ENCODE measurements at regions not wholly inside any gene's neighbourhood (a gene's known extent, or its start where the extent isn't known, plus 50 kb on each side); places are given as distances from the start of the nearest gene placed in this dataset.

DNA sequence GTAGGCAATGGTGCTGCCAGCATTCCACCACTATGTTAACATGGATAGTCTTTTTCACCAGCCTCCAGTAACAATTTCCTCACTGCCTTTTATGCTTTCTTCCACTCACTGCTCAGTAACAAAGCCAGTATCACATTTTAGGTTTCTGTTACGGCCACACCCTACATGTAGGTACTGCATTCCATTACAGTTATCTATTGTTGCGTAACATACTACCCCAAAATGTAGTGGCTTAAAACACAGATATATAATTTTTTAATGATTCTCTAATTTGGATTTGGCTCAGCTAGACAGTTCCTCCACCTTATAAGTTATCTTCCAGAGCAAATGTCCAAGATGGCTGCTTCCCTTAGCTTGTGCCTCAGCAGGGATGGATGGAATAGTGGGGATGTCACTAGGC, 498.7 kb upstream of the ACVR2A start:
- H3K4me3 Mint-ChIP-seq = no peak overlapping the region
- Histone ChIP-seq H2BK20ac (ENCODE audit: low read depth, low read length, poor library complexity, severe bottlenecking) (no peak overlapping the region), H3K14ac (ENCODE audit: insufficient read depth, low read length) (no peak overlapping the region), H3K9me3 (ENCODE audit: control insufficient read depth, low read depth, low read length) (no peaks in the 10 kb centered on the region), H3K79me1 (ENCODE audit: insufficient read depth, low read depth, low read length, poor library complexity, severe bottlenecking) (no peaks in the 10 kb centered on the region), H2AK5ac (ENCODE audit: insufficient read length, low read length) (no peak overlapping the region), H3K9ac (ENCODE audit: extremely low read depth, insufficient read length, low read length) (no peak overlapping the region), H3K56ac (ENCODE audit: insufficient read length, low read depth, low read length) (no peak overlapping the region), H3K18ac (ENCODE audit: insufficient read length, low read depth, low read length) (no peak overlapping the region), H3T11ph (ENCODE audit: low read length) (no peak overlapping the region), H3K23ac (ENCODE audit: insufficient read length, low read depth, low read length) (no peak overlapping the region), H4K8ac (replicated peaks; ENCODE audit: insufficient read length, low read depth, low read length) (no peak overlapping the region), H3K27ac (ENCODE audit: insufficient read length, low read depth, low read length) (no peak overlapping the region), H3K4me2 (ENCODE audit: insufficient read depth, insufficient read length, low read length) (no peak overlapping the region), H4K5ac (ENCODE audit: insufficient read length, low read depth, low read length) (no peak overlapping the region), H3K27me3 (ENCODE audit: insufficient read depth, low read length) (no peaks in the 10 kb centered on the region), H3K23me2 (ENCODE audit: insufficient read length, low read depth, low read length, poor library complexity, severe bottlenecking) (no peaks in the 10 kb centered on the region), H2BK12ac (ENCODE audit: insufficient read length, low read depth, low read length) (no peak overlapping the region), H3K79me2 (ENCODE audit: insufficient read depth, low read length) (no peaks in the 10 kb centered on the region), H2BK15ac (ENCODE audit: low read depth, low read length) (no peak overlapping the region), H2AFZ (ENCODE audit: low read length) (no peak overlapping the region), H3K4ac (ENCODE audit: low read depth, low read length) (no peak overlapping the region), H3K4me1 (ENCODE audit: insufficient read depth, low read length) (no peaks in the 10 kb centered on the region), H2BK5ac (ENCODE audit: insufficient read length, low read length) (no peak overlapping the region), H4K20me1 (ENCODE audit: control insufficient read depth, insufficient read depth, insufficient read length) (no peaks in the 10 kb centered on the region), H4K91ac (ENCODE audit: insufficient read length, low read depth, low read length) (no peak overlapping the region), H2BK120ac (ENCODE audit: low read depth, low read length, poor library complexity, severe bottlenecking) (no peak overlapping the region)
- WGBS (ENCODE audit: extremely low coverage, insufficient read length, low lambda C conversion rate) = no CpG with 5 or more reads among the region's 2 CpGs
- H3K36me3 Mint-ChIP-seq (ENCODE audit: insufficient read depth in 1 of 3, low read depth in 3 of 3) = peaks cover 11 to 22% (median 12%) of the 10 kb centered on the region in 3 experiments
- DNase-seq = no peak
- H3K27me3 Mint-ChIP-seq (ENCODE audit: low read depth) = no peaks in the 10 kb centered on the region
- H3K27ac Mint-ChIP-seq = no peak overlapping the region
- H3K4me1 Mint-ChIP-seq = no peaks in the 10 kb centered on the region
- TF ChIP-seq, protein P1, sequence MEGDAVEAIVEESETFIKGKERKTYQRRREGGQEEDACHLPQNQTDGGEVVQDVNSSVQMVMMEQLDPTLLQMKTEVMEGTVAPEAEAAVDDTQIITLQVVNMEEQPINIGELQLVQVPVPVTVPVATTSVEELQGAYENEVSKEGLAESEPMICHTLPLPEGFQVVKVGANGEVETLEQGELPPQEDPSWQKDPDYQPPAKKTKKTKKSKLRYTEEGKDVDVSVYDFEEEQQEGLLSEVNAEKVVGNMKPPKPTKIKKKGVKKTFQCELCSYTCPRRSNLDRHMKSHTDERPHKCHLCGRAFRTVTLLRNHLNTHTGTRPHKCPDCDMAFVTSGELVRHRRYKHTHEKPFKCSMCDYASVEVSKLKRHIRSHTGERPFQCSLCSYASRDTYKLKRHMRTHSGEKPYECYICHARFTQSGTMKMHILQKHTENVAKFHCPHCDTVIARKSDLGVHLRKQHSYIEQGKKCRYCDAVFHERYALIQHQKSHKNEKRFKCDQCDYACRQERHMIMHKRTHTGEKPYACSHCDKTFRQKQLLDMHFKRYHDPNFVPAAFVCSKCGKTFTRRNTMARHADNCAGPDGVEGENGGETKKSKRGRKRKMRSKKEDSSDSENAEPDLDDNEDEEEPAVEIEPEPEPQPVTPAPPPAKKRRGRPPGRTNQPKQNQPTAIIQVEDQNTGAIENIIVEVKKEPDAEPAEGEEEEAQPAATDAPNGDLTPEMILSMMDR (conservative IDR thresholded peaks at IDR 0.05) = no peak
- H3K9me3 Mint-ChIP-seq = peaks cover 18 to 19% of the 10 kb centered on the region in 2 experiments
